H1 (cell line): ENCODE measurements at regions not wholly inside any gene's neighbourhood (a gene's known extent, or its start where the extent isn't known, plus 50 kb on each side); places are given as distances from the start of the nearest gene placed in this dataset.

Experiments
- CTCF ChIA-PET: fragments of 300-600 bp; sonication (Branson Sonifier 250); formaldehyde crosslinking; loops from one replicate; lab custom pipeline; 2021; ENCODE audit not compliant: partially characterized antibody; lab: Charles Lee
- POLR2A ChIA-PET: fragments of 300-600 bp; sonication (Branson Sonifier 250); formaldehyde crosslinking; loops from one replicate; lab custom pipeline; 2021; ENCODE audit warnings: inconsistent platforms; ENCODE audit not compliant: partially characterized antibody; lab: Charles Lee
- DNase-seq, 2 experiments: peaks; one replicate each; pipeline versions ENCODE4 v3.0.0 to v3.0.0-alpha.2; 2010 to 2022; ENCODE audit warnings: low spot score in 2 of 2, low read depth in 1 of 2, mixed read lengths in 1 of 2
- FAIRE-seq: peaks from 2 replicates; lab custom pipeline; 2011; peaks lifted over from hg19 to GRCh38; lab: Jason Lieb, UNC
- H2AFZ ChIP-seq: 2 replicates; pipeline ENCODE4 v1.8.1; 2012; ENCODE audit warnings: low read length, inconsistent platforms
- H2AK5ac ChIP-seq: 2 replicates; pipeline ENCODE4 v1.6.1; 2013; ENCODE audit warnings: low read depth, low read length
- H2BK120ac ChIP-seq: replicated peaks from 2 replicates; pipeline ENCODE3; 2013; ENCODE audit warnings: low read depth, low read length, inconsistent platforms
- H2BK12ac ChIP-seq: 2 replicates; pipeline ENCODE4 v1.6.1; 2013; ENCODE audit warnings: low read depth, low read length
- H2BK15ac ChIP-seq: 2 replicates; pipeline ENCODE4 v1.6.1; 2013; ENCODE audit warnings: low read length
- H2BK20ac ChIP-seq: 2 replicates; pipeline ENCODE4 v1.6.1; 2013; ENCODE audit warnings: low read length
- H2BK5ac ChIP-seq: 2 replicates; pipeline ENCODE4 v1.6.1; 2013; ENCODE audit warnings: low read depth, low read length
- H3K14ac ChIP-seq: 2 replicates; pipeline ENCODE4 v1.6.1; 2013; ENCODE audit warnings: inconsistent platforms; ENCODE audit not compliant: insufficient read length
- H3K18ac ChIP-seq: 2 replicates; pipeline ENCODE4 v1.6.1; 2013; ENCODE audit warnings: low read length; ENCODE audit errors: extremely low read depth
- H3K23ac ChIP-seq: 2 replicates; pipeline ENCODE4 v1.6.1; 2013; ENCODE audit warnings: inconsistent platforms; ENCODE audit not compliant: insufficient read length
- H3K23me2 ChIP-seq: 2 replicates; pipeline ENCODE4 v1.6.1; 2013; ENCODE audit warnings: low read depth, low read length
- H3K27ac ChIP-seq: 2 replicates; pipeline ENCODE4 v1.6.1; 2011; ENCODE audit warnings: low read depth, low read length, inconsistent platforms
- H3K27me3 ChIP-seq, 4 experiments: replicated peaks in 1 of 4; 1 replicate in 1 of 4; 2 replicates in 3 of 4; pipeline versions ENCODE4 v1.6.1 to v1.8.1; 2011 to 2013; ENCODE audit warnings: low read length in 3 of 4, mild to moderate bottlenecking in 3 of 4, inconsistent platforms in 2 of 4, mixed read lengths in 2 of 4, moderate library complexity in 1 of 4; ENCODE audit not compliant: control insufficient read depth in 3 of 4, insufficient read depth in 3 of 4; ENCODE audit errors: extremely low read depth in 1 of 4
- H3K36me3 ChIP-seq, 4 experiments: 2 replicates each; pipeline versions ENCODE4 v1.6.1 to v1.8.1; 2011 to 2013; ENCODE audit warnings: mild to moderate bottlenecking in 4 of 4, low read length in 3 of 4, moderate library complexity in 2 of 4, control low read depth in 1 of 4, inconsistent platforms in 1 of 4; ENCODE audit not compliant: insufficient read depth in 4 of 4, control insufficient read depth in 2 of 4
- H3K4ac ChIP-seq: replicated peaks from 2 replicates; pipeline ENCODE3; 2013; ENCODE audit warnings: low read length, low read depth, mixed read lengths, inconsistent platforms; ENCODE audit not compliant: insufficient read length
- H3K4me1 ChIP-seq, 4 experiments: replicated peaks in 1 of 4; 1 replicate in 1 of 4; 2 replicates in 3 of 4; pipeline versions ENCODE4 v1.6.1 to v1.8.1; 2011 to 2013; ENCODE audit warnings: low read length in 3 of 4, inconsistent platforms in 2 of 4, mixed read lengths in 1 of 4; ENCODE audit not compliant: insufficient read depth in 4 of 4, control insufficient read depth in 3 of 4
- H3K4me2 ChIP-seq, 2 experiments: 2 replicates each; pipeline versions ENCODE4 v1.6.1 to v1.8.1; 2011 to 2013; ENCODE audit warnings: low read depth in 2 of 2, low read length in 2 of 2, control low read depth in 1 of 2, inconsistent platforms in 1 of 2, mild to moderate bottlenecking in 1 of 2; ENCODE audit not compliant: insufficient read depth in 1 of 2
- H3K4me3 ChIP-seq, 4 experiments: fragments of 200-600, 300-600 bp in 1 of 4; sonication (generic), shearing (Covaris generic), sonication (Bioruptor Twin) in 1 of 4; 2 replicates each; pipeline versions ENCODE4 v1.5.1 to v1.8.1; 2011 to 2016; ENCODE audit warnings: low read length in 4 of 4, low read depth in 3 of 4, control low read depth in 2 of 4, inconsistent platforms in 2 of 4, mild to moderate bottlenecking in 2 of 4, mixed read lengths in 1 of 4, moderate library complexity in 1 of 4; ENCODE audit not compliant: insufficient read depth in 2 of 4; ENCODE audit errors: extremely low read depth in 1 of 4
- H3K56ac ChIP-seq: replicated peaks from 2 replicates; pipeline ENCODE3; 2013; ENCODE audit warnings: low read depth, mild to moderate bottlenecking, mixed read lengths, low read length, inconsistent platforms; ENCODE audit not compliant: insufficient read length
- H3K79me1 ChIP-seq: 2 replicates; pipeline ENCODE4 v1.6.1; 2013; ENCODE audit warnings: low read depth, low read length, control low read depth
- H3K79me2 ChIP-seq, 2 experiments: 2 replicates each; pipeline versions ENCODE4 v1.6.1 to v1.8.1; 2012 to 2013; ENCODE audit warnings: low read length in 2 of 2, mild to moderate bottlenecking in 2 of 2, inconsistent platforms in 1 of 2; ENCODE audit not compliant: insufficient read depth in 2 of 2, control insufficient read depth in 1 of 2
- H3K9ac ChIP-seq, 4 experiments: replicated peaks in 1 of 4; 1 replicate in 1 of 4; 2 replicates in 3 of 4; pipeline versions ENCODE4 v1.6.1 to v1.8.1; 2011 to 2013; ENCODE audit warnings: low read depth in 3 of 4, low read length in 3 of 4, control low read depth in 2 of 4, mild to moderate bottlenecking in 2 of 4, moderate library complexity in 2 of 4, inconsistent platforms in 1 of 4; ENCODE audit errors: extremely low read depth in 1 of 4
- H3K9me3 ChIP-seq, 2 experiments: 2 replicates each; pipeline versions ENCODE4 v1.6.1 to v1.8.1; 2012 to 2013; ENCODE audit warnings: mild to moderate bottlenecking in 2 of 2, moderate library complexity in 2 of 2, control low read depth in 1 of 2, inconsistent platforms in 1 of 2, low read depth in 1 of 2, low read length in 1 of 2, mixed read lengths in 1 of 2; ENCODE audit not compliant: insufficient read depth in 2 of 2
- H4K20me1 ChIP-seq, 2 experiments: replicated peaks in 1 of 2; 2 replicates each; pipeline versions ENCODE3 to v1.8.1; 2011 to 2013; ENCODE audit warnings: inconsistent platforms in 2 of 2, low read length in 2 of 2, mild to moderate bottlenecking in 1 of 2; ENCODE audit not compliant: insufficient read depth in 2 of 2, control insufficient read depth in 1 of 2
- H4K5ac ChIP-seq: 2 replicates; pipeline ENCODE4 v1.6.1; 2013; ENCODE audit warnings: low read length, low read depth, mixed read lengths, inconsistent platforms; ENCODE audit not compliant: insufficient read length
- H4K8ac ChIP-seq: 2 replicates; pipeline ENCODE4 v1.8.0; 2013; ENCODE audit warnings: mild to moderate bottlenecking, moderate library complexity, low read length, inconsistent platforms; ENCODE audit not compliant: insufficient read depth; ENCODE audit errors: extremely low read depth
- H4K91ac ChIP-seq: replicated peaks from 2 replicates; pipeline ENCODE3; 2013; ENCODE audit warnings: low read length, mixed read lengths, inconsistent platforms; ENCODE audit not compliant: insufficient read length
- CTBP2 ChIP-seq: IDR thresholded peaks from 2 replicates; pipeline ENCODE4 v1.7.0; 2011; ENCODE audit warnings: borderline replicate concordance, mild to moderate bottlenecking, moderate library complexity, mixed read lengths, low read length; ENCODE audit not compliant: insufficient read depth, insufficient read length
- FOSL1 ChIP-seq: IDR thresholded peaks from 2 replicates; pipeline ENCODE4 v1.6.1; 2011; ENCODE audit warnings: mild to moderate bottlenecking, low read depth, low read length, moderate library complexity; ENCODE audit not compliant: insufficient read depth
- GABPA ChIP-seq: IDR thresholded peaks from 2 replicates; pipeline ENCODE4 v1.6.1; 2011; ENCODE audit warnings: mild to moderate bottlenecking, low read length, moderate library complexity, borderline replicate concordance; ENCODE audit not compliant: insufficient read depth
- GTF2F1 ChIP-seq: IDR thresholded peaks from 2 replicates; pipeline ENCODE4 v1.6.1; 2012; ENCODE audit warnings: low read depth, low read length, improper control_type of control experiment, borderline replicate concordance
- HDAC6 ChIP-seq: IDR thresholded peaks from one replicate; pipeline ENCODE4 v1.7.1; 2012; ENCODE audit warnings: low read depth, mild to moderate bottlenecking, inconsistent platforms, low read length, moderate library complexity
- KDM5A ChIP-seq: fragments of 200-600 bp; IDR thresholded peaks from 2 replicates; pipeline ENCODE4 v1.7.1; 2012; ENCODE audit warnings: mild to moderate bottlenecking, low read length, inconsistent platforms, mixed read lengths
- PHF8 ChIP-seq: fragments of 200-600 bp; sonication (generic); conservative IDR thresholded peaks from 2 replicates; pipeline ENCODE4 v1.7.1; 2012; ENCODE audit warnings: low read depth, mild to moderate bottlenecking, inconsistent platforms, low read length, moderate library complexity
- RXRA ChIP-seq: IDR thresholded peaks from 2 replicates; pipeline ENCODE4 v1.6.1; 2011; ENCODE audit warnings: low read depth, mild to moderate bottlenecking, low read length, moderate library complexity; ENCODE audit not compliant: insufficient read depth
- SAP30 ChIP-seq: fragments of 300-600 bp; sonication (generic); IDR thresholded peaks from 2 replicates; pipeline ENCODE4 v1.7.1; 2012; ENCODE audit warnings: low read length, moderate library complexity, mild to moderate bottlenecking, inconsistent platforms; ENCODE audit not compliant: insufficient read depth, insufficient replicate concordance
- SIX5 ChIP-seq: IDR thresholded peaks from 2 replicates; pipeline ENCODE4 v1.6.1; 2011; ENCODE audit warnings: mild to moderate bottlenecking, low read depth, low read length
- TBP ChIP-seq: IDR thresholded peaks from 2 replicates; pipeline ENCODE4 v1.6.1; 2011; ENCODE audit warnings: low read depth, low read length, improper control_type of control experiment
- WGBS, 2 experiments: shearing (Covaris generic) in 1 of 2; methylation state at CpG; one replicate each; pipeline versions ENCODE4 v1.1.6 to v1.1.7; 2013 to 2015; ENCODE audit warnings: low lambda C conversion rate in 2 of 2, mixed read lengths in 2 of 2, inconsistent platforms in 1 of 2, low coverage in 1 of 2, missing lambda C conversion rate in 1 of 2; ENCODE audit not compliant: insufficient replicate concordance in 2 of 2, insufficient coverage in 1 of 2, insufficient read length in 1 of 2; ENCODE audit errors: extremely low coverage in 1 of 2, missing lambda C conversion rate in 1 of 2; 5-methylcytosine and 5-hydroxymethylcytosine counted together
- TF ChIP-seq, protein P1 (sequence below), 3 experiments: IDR thresholded peaks; 1 replicate in 2 of 3; 2 replicates in 1 of 3; pipeline versions ENCODE4 v1.5.1 to v1.6.1; 2011; ENCODE audit warnings: low read length in 3 of 3, mild to moderate bottlenecking in 3 of 3, inconsistent platforms in 2 of 3, low read depth in 1 of 3, moderate library complexity in 1 of 3; ENCODE audit not compliant: insufficient read depth in 1 of 3; ENCODE audit errors: control extremely low read depth in 1 of 3

- Histone ChIP-seq H3K4me3 (no peak overlapping the region), H4K20me1 (no peaks in the 10 kb centered on the region), H3K27me3 (no peaks in the 10 kb centered on the region), H3K9me3 (no peaks in the 10 kb centered on the region), H3K79me2 (no peaks in the 10 kb centered on the region), H3K36me3 (no peaks in the 10 kb centered on the region), H2BK5ac (no peak overlapping the region), H2BK20ac (0 out of 2 replicates have a peak overlapping the region, but pooled peaks have one; percentile 13), H3K18ac (peak overlapping the region; percentile 27; the same call in 1 of the 2 replicates), H3K4me1 (peaks cover 0 to 2% (median 0%) of the 10 kb centered on the region in 4 experiments; a peak in 1 of 7 replicates), H3K23me2 (no peaks in the 10 kb centered on the region), H4K91ac (no peak overlapping the region), H2AFZ (peak overlapping the region; percentile 40; the same call in 1 of the 2 replicates), H2BK120ac (no peak overlapping the region), H3K27ac (no peak overlapping the region), H4K5ac (no peak overlapping the region), H2BK15ac (no peak overlapping the region), H2BK12ac (no peak overlapping the region), H3K9ac (no peak overlapping the region), H2AK5ac (no peak overlapping the region), H3K56ac (no peak overlapping the region), H4K8ac (no peak overlapping the region), H3K14ac (no peak overlapping the region), H3K4ac (no peak overlapping the region), H3K4me2 (no peak overlapping the region), H3K79me1 (no peaks in the 10 kb centered on the region), H3K23ac (no peak overlapping the region)
- CTCF ChIA-PET = no interaction called here
- FAIRE-seq = no peak
- POLR2A ChIA-PET = no interaction called here
- no peak for DNase-seq
- 83% methylated on average over 5 of the region's 5 CpGs; no CpG with 5 or more reads in 1 of the 2 experiments for WGBS, 2 experiments
- TF ChIP-seq TBP = no peak
- TF ChIP-seq RXRA = no peak
- TF ChIP-seq CTBP2 = no peak
- TF ChIP-seq GABPA = no peak
- TF ChIP-seq SAP30 = no peak
- TF ChIP-seq KDM5A = no peak
- TF ChIP-seq, protein P1, sequence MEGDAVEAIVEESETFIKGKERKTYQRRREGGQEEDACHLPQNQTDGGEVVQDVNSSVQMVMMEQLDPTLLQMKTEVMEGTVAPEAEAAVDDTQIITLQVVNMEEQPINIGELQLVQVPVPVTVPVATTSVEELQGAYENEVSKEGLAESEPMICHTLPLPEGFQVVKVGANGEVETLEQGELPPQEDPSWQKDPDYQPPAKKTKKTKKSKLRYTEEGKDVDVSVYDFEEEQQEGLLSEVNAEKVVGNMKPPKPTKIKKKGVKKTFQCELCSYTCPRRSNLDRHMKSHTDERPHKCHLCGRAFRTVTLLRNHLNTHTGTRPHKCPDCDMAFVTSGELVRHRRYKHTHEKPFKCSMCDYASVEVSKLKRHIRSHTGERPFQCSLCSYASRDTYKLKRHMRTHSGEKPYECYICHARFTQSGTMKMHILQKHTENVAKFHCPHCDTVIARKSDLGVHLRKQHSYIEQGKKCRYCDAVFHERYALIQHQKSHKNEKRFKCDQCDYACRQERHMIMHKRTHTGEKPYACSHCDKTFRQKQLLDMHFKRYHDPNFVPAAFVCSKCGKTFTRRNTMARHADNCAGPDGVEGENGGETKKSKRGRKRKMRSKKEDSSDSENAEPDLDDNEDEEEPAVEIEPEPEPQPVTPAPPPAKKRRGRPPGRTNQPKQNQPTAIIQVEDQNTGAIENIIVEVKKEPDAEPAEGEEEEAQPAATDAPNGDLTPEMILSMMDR (IDR thresholded peaks at IDR 0.05; ENCODE audit: control extremely low read depth in 1 of 3, insufficient read depth in 1 of 3, low read depth in 1 of 3, low read length in 3 of 3) = no peak
- no peak for TF ChIP-seq GTF2F1
- TF ChIP-seq PHF8 = no peak
- no peak for TF ChIP-seq FOSL1
- no peak for TF ChIP-seq SIX5
- TF ChIP-seq HDAC6 = no peak
These were observed 1367.4 kb upstream of the ACVR2A start for GRCh38 chr2:146477383-146477782.
